ENCODE measurements at regions not wholly inside any gene's neighbourhood (a gene's known extent, or its start where the extent isn't known, plus 50 kb on each side); places are given as distances from the start of the nearest gene placed in this dataset.

DNA sequence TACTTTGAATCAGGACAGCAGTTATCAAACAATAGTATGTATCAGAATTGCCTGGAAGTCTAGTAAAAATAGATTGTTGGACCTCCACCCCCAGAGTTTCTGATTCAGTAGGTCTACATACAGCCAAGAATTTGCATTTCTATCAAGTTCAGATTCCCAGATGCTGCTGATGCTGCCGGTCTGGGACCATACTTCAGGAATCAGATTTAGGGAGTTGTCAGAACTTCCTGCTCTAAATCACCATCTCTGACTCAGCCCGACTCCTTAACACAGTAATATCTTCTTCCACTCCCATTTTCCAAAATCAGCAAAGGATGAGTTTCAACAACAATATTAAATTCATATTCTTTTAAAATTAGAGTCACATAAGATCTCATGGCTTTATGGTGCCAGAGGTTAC is 227.2 kb upstream of the TMEM161B start:
- TF ChIP-seq, protein P1, sequence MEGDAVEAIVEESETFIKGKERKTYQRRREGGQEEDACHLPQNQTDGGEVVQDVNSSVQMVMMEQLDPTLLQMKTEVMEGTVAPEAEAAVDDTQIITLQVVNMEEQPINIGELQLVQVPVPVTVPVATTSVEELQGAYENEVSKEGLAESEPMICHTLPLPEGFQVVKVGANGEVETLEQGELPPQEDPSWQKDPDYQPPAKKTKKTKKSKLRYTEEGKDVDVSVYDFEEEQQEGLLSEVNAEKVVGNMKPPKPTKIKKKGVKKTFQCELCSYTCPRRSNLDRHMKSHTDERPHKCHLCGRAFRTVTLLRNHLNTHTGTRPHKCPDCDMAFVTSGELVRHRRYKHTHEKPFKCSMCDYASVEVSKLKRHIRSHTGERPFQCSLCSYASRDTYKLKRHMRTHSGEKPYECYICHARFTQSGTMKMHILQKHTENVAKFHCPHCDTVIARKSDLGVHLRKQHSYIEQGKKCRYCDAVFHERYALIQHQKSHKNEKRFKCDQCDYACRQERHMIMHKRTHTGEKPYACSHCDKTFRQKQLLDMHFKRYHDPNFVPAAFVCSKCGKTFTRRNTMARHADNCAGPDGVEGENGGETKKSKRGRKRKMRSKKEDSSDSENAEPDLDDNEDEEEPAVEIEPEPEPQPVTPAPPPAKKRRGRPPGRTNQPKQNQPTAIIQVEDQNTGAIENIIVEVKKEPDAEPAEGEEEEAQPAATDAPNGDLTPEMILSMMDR (IDR thresholded peaks at IDR 0.05), result no peak
- TF ChIP-seq POLR2A (IDR thresholded peaks at IDR 0.05), result no peak
